Mucosa of rectum (tissue), 2 donors: ENCODE measurements at regions not wholly inside any gene's neighbourhood (a gene's known extent, or its start where the extent isn't known, plus 50 kb on each side); places are given as distances from the start of the nearest gene placed in this dataset.
"Not testable (repeated sequence)": the region's sequence is repeated elsewhere in the genome, so short reads cannot be mapped to it uniquely, and the experiment has no call there.

Experiments used
- H3K27ac ChIP-seq, 2 donors: one replicate each; pipeline ENCODE4 v1.7.0; 2013; ENCODE audit warnings: inconsistent platforms in 2 of 2, low read depth in 2 of 2, low read length in 2 of 2
- H3K27me3 ChIP-seq, 2 donors: one replicate each; pipeline ENCODE4 v1.7.0; 2013; ENCODE audit warnings: low read length in 2 of 2; ENCODE audit not compliant: control insufficient read depth in 2 of 2, insufficient read depth in 2 of 2
- H3K36me3 ChIP-seq, 2 donors: one replicate each; pipeline ENCODE4 v1.7.0; 2013; ENCODE audit warnings: low read length in 2 of 2; ENCODE audit not compliant: control insufficient read depth in 2 of 2, insufficient read depth in 2 of 2
- H3K4me1 ChIP-seq, 2 donors: one replicate each; pipeline ENCODE4 v1.7.0; 2013; ENCODE audit warnings: low read length in 2 of 2, mild to moderate bottlenecking in 1 of 2; ENCODE audit not compliant: control insufficient read depth in 2 of 2, insufficient read depth in 2 of 2
- H3K4me3 ChIP-seq, 2 donors: one replicate each; pipeline ENCODE4 v1.7.0; 2013; ENCODE audit warnings: low read length in 2 of 2
- H3K9ac ChIP-seq, 2 donors: one replicate each; pipeline ENCODE4 v1.7.0; 2013; ENCODE audit warnings: low read length in 2 of 2, low read depth in 1 of 2, mild to moderate bottlenecking in 1 of 2
- H3K9me3 ChIP-seq, 2 donors: one replicate each; pipeline ENCODE4 v1.7.0; 2013; ENCODE audit warnings: low read length in 2 of 2; ENCODE audit not compliant: control insufficient read depth in 2 of 2
- donor health status: healthy.
- donor health status: Normal muscosa, but diverticular disease.

DNA sequence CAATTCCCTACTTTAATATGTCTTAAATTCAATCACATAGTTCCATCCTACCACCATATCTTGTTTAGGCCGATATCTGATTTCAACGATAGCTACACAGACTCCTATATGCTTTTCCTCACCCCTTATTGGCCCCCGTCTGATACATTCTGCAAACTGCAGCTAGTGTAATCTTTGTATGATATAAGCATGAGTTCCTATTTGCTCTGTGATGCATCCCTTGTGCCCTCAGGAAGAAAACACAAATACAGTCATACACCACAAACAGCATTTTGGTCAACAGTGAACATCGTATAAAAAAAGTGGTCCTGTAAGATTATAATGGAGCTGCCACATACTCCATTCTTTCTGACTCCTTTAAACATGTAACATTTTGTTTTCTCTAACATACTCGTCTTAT, 837.8 kb upstream of the CDH6 start:
- Histone ChIP-seq H3K9me3 (no peaks in the 10 kb centered on the region), H3K27me3 (no peaks in the 10 kb centered on the region), H3K4me1 (no peaks in the 10 kb centered on the region), H3K36me3 (no peaks in the 10 kb centered on the region), H3K4me3 (no peak overlapping the region), H3K27ac (no peak overlapping the region), H3K9ac (no peak overlapping the region)

DNA sequence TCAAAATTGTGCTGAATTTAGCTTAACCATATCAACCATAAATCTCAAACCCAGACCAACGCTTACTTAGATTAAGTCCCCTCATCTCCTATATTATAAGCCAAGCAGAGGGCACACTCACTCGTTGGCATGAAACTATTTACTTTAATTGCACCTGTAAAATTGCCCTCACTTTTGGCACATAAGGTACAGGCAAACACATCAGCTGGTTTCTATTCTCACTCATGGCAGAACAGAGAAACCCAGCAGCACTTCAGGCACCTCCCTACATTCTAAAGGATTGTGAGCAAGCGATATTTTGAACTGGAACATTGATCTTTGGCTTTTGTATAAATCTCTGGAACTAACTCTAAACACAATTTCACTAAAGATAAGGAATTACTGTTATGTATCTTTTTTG, 845.6 kb upstream of the CDH6 start:
- H3K9ac ChIP-seq = no peak overlapping the region

DNA sequence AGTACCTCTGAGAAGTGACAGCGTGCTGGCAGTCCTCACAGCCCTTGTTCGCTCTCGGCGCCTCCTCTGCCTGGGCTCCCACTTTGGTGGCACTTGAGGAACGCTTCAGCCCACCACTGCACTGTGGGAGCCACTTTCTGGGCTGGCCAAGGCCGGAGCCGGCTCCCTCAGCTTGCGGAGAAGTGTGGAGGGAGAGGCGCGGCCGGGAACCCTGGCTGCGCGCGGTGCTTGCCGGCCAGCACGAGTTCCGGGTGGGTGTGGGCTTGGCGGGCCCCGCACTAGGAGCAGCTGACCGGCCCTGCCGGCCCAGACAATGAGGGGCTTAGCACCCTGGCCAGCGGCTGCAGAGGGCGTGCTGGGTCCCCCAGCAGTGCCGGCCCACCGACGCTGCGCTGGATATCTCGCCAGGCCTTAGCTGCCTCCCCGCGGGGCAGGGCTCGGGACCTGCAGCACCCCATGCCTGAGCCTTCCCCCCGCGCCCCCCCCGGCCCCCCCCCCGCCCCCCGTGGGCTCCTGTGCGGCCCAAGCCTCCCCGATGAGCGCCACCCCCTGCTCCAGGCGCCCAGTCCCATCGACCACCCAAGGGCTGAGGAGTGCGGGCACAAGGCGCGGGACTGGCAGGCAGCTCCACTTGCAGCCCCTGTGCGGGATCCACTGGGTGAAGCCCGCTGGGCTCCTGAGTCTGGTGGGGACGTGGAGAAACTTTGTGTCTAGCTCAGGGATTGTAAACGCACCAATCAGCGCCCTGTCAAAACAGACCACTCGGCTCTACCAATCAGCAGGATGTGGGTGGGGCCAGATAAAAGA, 847.7 kb upstream of the CDH6 start:
- not testable (repeated sequence) for H3K27ac ChIP-seq, H3K27me3 ChIP-seq, H3K4me1 ChIP-seq, H3K9me3 ChIP-seq, H3K4me3 ChIP-seq, H3K36me3 ChIP-seq, H3K9ac ChIP-seq

More for the DNA sequence above, 845.6 kb upstream of the CDH6 start:
- Histone ChIP-seq H3K36me3 (no peaks in the 10 kb centered on the region), H3K9me3 (no peaks in the 10 kb centered on the region), H3K27me3 (no peaks in the 10 kb centered on the region), H3K4me1 (no peaks in the 10 kb centered on the region), H3K4me3 (no peak overlapping the region), H3K27ac (no peak overlapping the region)

DNA sequence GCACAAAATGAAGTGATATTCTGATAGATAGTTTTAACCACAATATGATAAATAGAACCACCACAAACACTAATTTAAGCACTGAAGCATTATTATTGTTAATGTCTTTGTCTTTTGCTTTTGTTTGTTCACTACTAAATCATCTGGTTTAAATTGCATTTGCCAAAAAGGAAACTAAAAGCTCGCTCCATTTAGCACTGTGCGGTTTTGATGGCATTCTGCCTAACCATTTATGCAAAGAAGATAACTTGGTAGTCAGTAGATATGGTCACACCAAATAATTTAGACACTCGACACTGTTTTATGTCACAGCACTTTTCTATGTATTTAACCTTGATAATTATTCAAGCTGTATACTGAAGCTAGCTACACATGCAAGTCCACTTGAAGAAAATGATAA, 849.8 kb upstream of the CDH6 start:
- no peak overlapping the region for H3K27ac ChIP-seq
- no peaks in the 10 kb centered on the region for H3K4me1 ChIP-seq
- H3K4me3 ChIP-seq = no peak overlapping the region
- H3K36me3 ChIP-seq = no peaks in the 10 kb centered on the region
- no peak overlapping the region for H3K9ac ChIP-seq
- H3K27me3 ChIP-seq = no peaks in the 10 kb centered on the region
- H3K9me3 ChIP-seq = no peaks in the 10 kb centered on the region

DNA sequence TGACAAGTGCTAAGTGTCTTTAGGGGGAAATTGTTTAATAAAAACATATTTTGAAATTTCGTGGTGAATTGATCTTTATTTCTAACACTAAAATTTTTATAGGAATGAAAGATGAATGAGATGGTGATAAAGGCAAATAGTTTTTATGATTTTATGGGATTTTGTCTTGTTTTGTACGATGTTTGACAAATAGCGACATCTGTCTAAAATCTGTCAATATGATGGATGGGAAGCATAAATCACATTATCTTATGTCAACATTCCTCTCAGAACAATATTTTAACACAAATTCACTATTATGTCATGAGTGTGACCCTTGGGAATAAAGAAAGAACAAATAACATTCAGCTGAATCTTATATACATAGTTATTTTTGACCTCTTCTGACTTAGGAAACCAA, 852.0 kb upstream of the CDH6 start:
- Histone ChIP-seq H3K27me3 (no peaks in the 10 kb centered on the region), H3K27ac (no peak overlapping the region), H3K4me3 (no peak overlapping the region), H3K4me1 (no peaks in the 10 kb centered on the region), H3K36me3 (no peaks in the 10 kb centered on the region), H3K9ac (no peak overlapping the region), H3K9me3 (no peaks in the 10 kb centered on the region)

DNA sequence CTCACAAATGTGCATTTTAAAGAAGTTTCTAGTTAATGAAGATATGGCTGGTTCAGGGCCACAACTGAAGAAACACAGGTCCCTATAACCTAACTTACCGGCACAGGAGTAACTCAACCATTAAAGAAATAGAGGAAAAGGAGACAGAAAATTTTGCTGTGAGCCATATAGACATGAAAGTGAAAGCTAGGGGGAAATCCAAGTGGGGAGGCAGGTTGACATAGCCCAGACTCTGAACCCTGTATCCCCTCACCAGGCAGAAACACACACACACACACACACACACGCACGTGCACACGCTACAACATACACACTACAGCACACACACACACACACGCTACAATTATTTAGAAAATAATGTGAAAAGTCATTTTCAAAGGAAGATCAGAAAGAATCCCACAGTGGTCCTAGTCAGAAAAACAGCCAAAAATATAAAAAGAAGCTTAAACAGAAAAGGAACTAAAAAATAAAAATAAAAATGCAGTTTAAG, 856.4 kb upstream of the CDH6 start:
- Histone ChIP-seq H3K9ac (no peak overlapping the region), H3K27ac (no peak overlapping the region), H3K4me3 (no peak overlapping the region), H3K27me3 (no peaks in the 10 kb centered on the region), H3K9me3 (no peaks in the 10 kb centered on the region), H3K36me3 (no peaks in the 10 kb centered on the region), H3K4me1 (no peaks in the 10 kb centered on the region)

DNA sequence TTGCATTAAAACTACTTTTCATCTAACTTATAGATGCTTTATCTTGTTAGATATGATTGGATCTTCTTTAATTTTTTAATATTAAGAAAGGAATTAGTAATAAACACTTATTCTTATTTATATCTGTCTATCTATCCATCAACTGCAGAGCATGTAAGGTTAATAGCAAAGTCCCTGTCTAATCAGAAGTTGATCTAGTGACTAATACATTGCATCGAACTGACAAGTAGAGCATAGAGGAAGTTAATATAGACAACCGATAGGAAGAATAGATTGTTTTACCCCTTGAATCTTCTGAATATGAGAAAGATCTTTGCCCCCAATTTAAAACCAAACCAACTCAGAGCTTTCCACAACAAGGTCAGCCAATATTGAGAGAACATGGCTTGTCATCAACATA, 862.0 kb upstream of the CDH6 start:
- Histone ChIP-seq H3K4me1 (no peaks in the 10 kb centered on the region), H3K9me3 (no peaks in the 10 kb centered on the region), H3K4me3 (no peak overlapping the region), H3K27ac (no peak overlapping the region), H3K27me3 (no peaks in the 10 kb centered on the region), H3K9ac (no peak overlapping the region), H3K36me3 (no peaks in the 10 kb centered on the region)

DNA sequence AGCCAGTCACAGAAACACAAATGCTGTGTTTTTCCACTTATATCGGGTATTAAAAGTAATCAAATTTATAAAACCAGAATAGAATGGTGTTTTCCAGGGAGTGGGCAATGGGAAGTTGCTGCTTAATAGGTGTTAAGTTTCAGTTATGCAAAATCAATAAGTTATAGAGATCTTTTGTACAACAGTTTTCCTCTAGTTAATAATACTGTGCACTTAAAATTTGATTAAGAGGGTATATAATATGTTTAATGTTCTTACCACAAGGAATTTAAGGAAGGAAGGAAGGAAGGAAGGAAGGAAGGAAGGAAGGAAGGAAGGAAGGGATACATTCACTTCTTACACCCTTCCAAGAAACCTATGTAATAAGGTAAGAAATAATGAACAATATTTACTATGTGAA, 867.7 kb upstream of the CDH6 start:
- Histone ChIP-seq H3K4me1 (no peaks in the 10 kb centered on the region), H3K27me3 (no peaks in the 10 kb centered on the region), H3K36me3 (no peaks in the 10 kb centered on the region), H3K4me3 (no peak overlapping the region), H3K9me3 (peaks cover 0 to 2% of the 10 kb centered on the region in 2 donors), H3K9ac (no peak overlapping the region), H3K27ac (no peak overlapping the region)

DNA sequence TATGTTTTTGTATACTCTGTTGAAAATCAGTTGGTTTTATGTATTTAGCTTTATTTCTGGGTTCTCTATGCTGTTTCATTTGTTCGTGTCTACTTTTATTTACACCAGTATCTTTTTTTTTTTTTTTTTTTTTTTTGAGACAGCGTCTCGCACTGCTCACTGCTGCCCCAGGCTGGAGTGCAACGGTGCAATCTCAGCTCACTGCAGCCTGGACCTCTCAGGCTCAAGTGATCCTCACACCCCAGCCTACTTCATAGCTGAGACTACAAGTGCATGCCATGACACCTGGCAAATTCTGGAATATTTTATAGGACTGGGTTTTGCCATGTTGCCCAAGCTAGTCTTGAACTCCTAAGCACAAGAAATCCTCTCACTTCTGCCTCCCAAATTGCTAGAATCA, 869.4 kb upstream of the CDH6 start:
- Histone ChIP-seq H3K9ac (no peak overlapping the region), H3K4me3 (no peak overlapping the region), H3K36me3 (no peaks in the 10 kb centered on the region), H3K9me3 (peaks cover 0 to 2% of the 10 kb centered on the region in 2 donors), H3K4me1 (no peaks in the 10 kb centered on the region), H3K27ac (no peak overlapping the region), H3K27me3 (no peaks in the 10 kb centered on the region)

DNA sequence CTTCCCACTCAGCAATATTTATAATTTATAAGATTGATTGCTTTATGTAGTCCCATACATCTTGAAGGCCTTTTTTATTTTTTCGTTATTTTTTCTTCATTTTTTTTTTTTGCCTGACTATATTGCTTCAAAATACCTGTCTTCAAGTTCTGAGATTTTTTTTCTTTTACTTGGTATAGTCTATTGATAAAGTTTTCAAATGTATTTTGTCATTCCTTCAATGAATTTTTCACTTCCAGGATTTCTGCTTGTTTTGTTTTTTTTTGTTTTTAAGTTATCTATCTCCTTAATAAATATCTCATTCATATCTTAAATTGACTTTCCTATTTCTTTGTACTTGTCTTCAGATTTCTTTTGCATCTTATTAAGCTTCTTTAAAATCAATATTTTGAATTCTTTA, 905.6 kb upstream of the CDH6 start:
- H3K9ac ChIP-seq = no peak overlapping the region
- H3K27me3 ChIP-seq = no peaks in the 10 kb centered on the region
- H3K4me3 ChIP-seq = no peak overlapping the region
- no peaks in the 10 kb centered on the region for H3K4me1 ChIP-seq
- no peaks in the 10 kb centered on the region for H3K36me3 ChIP-seq
- H3K9me3 ChIP-seq = peaks cover 0 to 8% of the 10 kb centered on the region in 2 donors
- H3K27ac ChIP-seq = no peak overlapping the region
